ENCODE measurements at regions not wholly inside any gene's neighbourhood (a gene's known extent, or its start where the extent isn't known, plus 50 kb on each side); places are given as distances from the start of the nearest gene placed in this dataset.
"Not testable (repeated sequence)": the region's sequence is repeated elsewhere in the genome, so short reads cannot be mapped to it uniquely, and the experiment has no call there.

DNA sequence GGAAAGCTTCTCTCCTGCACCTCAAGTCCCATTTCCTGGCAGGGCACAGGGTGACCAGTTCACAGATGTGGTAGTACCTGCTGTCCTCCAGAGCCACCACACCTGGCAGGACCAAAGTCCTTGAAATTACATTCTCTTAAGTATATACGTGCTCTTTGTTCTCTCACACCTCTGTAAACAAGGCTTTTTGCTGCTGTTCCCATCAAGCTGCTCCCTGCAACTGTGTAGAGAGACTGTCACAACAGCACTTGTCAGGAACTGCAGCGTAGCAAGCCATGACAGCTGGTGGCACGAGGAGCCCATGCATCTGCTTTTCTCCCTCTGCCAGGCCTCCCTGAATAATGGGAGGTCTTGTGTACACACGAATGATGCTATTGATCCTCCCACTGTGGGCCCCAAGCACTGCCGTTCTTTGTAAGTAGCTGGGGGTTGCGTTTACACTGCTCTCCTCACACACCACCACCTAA is 431.8 kb downstream of the CD83 start:
- no peak for DNase-seq (ENCODE audit: low read depth, low spot score)
- WGBS (ENCODE audit: insufficient coverage, insufficient read length) = no CpG with 5 or more reads among the region's 6 CpGs
- Histone ChIP-seq H3K27me3 (ENCODE audit: control insufficient read depth, insufficient read depth, low read length) (no peaks in the 10 kb centered on the region), H3K27ac (ENCODE audit: low read length) (no peak overlapping the region), H3K4me1 (ENCODE audit: control insufficient read depth, insufficient read depth, low read length) (0 out of 2 replicates have a peak, but pooled peaks cover 2% of the 10 kb centered on the region), H3K9me3 (ENCODE audit: control insufficient read depth, insufficient read depth, low read length) (no peaks in the 10 kb centered on the region), H3K4me3 (ENCODE audit: low read length) (no peak overlapping the region), H3K36me3 (ENCODE audit: control insufficient read depth, insufficient read depth, low read length) (no peaks in the 10 kb centered on the region)

DNA sequence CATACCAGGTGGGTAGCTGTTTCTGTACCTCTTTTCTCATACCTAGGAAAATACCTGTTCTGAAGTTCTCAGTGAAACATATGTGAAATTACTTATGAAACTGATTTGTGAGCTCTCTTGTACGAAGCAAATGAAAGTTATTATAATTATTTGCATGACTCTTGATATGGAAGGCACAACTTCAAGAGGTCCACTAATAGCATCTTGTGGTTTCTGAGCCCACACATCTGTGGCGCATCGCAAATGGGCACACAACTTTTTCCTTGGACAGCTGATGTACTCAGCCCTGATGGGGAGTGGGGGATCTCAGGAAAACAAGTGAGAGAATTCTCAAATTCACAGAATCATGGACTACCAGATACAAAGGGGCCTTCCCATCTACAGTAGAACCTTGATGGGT is 432.3 kb downstream of the CD83 start:
- no CpG with 5 or more reads among the region's 3 CpGs for WGBS (ENCODE audit: insufficient coverage, insufficient read length)
- Histone ChIP-seq H3K27ac (ENCODE audit: low read length) (no peak overlapping the region), H3K4me1 (ENCODE audit: control insufficient read depth, insufficient read depth, low read length) (0 out of 2 replicates have a peak, but pooled peaks cover 2% of the 10 kb centered on the region), H3K27me3 (ENCODE audit: control insufficient read depth, insufficient read depth, low read length) (no peaks in the 10 kb centered on the region), H3K36me3 (ENCODE audit: control insufficient read depth, insufficient read depth, low read length) (no peaks in the 10 kb centered on the region), H3K9me3 (ENCODE audit: control insufficient read depth, insufficient read depth, low read length) (no peaks in the 10 kb centered on the region), H3K4me3 (ENCODE audit: low read length) (no peak overlapping the region)
- DNase-seq (ENCODE audit: low read depth, low spot score) = no peak

DNA sequence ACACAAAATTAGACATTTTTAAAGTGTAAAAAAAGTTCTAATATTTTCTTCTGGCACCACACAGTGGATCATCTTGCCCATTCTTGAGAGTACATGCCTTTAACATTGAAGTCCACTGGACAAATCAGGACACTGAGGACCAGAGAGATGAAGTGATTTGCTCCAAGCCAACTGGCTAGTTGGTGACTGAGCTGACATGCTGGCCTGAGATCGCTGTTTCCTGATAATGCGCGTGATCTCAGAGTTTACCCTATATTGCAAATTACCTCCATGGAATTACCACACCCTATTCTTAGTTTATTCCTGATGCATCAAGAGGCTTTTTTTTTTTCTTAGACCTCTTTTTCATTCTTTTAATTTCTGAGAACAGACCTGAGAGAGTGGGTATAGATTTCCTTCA is 432.8 kb downstream of the CD83 start:
- Histone ChIP-seq H3K4me3 (ENCODE audit: low read length) (no peak overlapping the region), H3K9me3 (ENCODE audit: control insufficient read depth, insufficient read depth, low read length) (no peaks in the 10 kb centered on the region), H3K4me1 (ENCODE audit: control insufficient read depth, insufficient read depth, low read length) (0 out of 2 replicates have a peak, but pooled peaks cover 2% of the 10 kb centered on the region), H3K27ac (ENCODE audit: low read length) (no peak overlapping the region), H3K36me3 (ENCODE audit: control insufficient read depth, insufficient read depth, low read length) (no peaks in the 10 kb centered on the region), H3K27me3 (ENCODE audit: control insufficient read depth, insufficient read depth, low read length) (no peaks in the 10 kb centered on the region)
- no CpG with 5 or more reads among the region's 3 CpGs for WGBS (ENCODE audit: insufficient coverage, insufficient read length)
- DNase-seq (ENCODE audit: low read depth, low spot score) = no peak

DNA sequence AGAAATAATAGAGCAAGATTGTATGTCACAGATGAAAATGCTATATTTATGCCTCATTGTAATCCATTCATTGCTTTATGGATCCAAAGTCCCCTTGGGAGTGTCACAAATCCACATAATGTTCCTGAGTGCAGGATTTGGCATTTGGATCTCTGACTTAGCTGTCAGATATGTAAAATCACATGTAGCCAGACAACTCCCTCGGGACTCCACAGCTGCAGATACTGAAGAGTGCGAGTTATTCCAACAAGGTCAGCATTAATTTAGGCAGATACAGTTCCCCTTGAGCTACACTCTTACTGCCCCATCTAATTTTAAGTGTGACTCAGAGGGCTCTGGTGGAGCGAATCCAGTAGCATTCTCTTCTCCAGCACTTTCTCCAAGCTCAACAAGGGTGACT is 433.2 kb downstream of the CD83 start:
- no CpG with 5 or more reads among the region's 3 CpGs for WGBS (ENCODE audit: insufficient coverage, insufficient read length)
- no peaks in the 10 kb centered on the region for H3K9me3 ChIP-seq (ENCODE audit: control insufficient read depth, insufficient read depth, low read length)
- no peak overlapping the region for H3K27ac ChIP-seq (ENCODE audit: low read length)
- DNase-seq (ENCODE audit: low read depth, low spot score) = no peak
- no peaks in the 10 kb centered on the region for H3K36me3 ChIP-seq (ENCODE audit: control insufficient read depth, insufficient read depth, low read length)
- H3K4me1 ChIP-seq (ENCODE audit: control insufficient read depth, insufficient read depth, low read length) = 0 out of 2 replicates have a peak, but pooled peaks cover 2% of the 10 kb centered on the region
- H3K27me3 ChIP-seq (ENCODE audit: control insufficient read depth, insufficient read depth, low read length) = no peaks in the 10 kb centered on the region
- H3K4me3 ChIP-seq (ENCODE audit: low read length) = no peak overlapping the region

DNA sequence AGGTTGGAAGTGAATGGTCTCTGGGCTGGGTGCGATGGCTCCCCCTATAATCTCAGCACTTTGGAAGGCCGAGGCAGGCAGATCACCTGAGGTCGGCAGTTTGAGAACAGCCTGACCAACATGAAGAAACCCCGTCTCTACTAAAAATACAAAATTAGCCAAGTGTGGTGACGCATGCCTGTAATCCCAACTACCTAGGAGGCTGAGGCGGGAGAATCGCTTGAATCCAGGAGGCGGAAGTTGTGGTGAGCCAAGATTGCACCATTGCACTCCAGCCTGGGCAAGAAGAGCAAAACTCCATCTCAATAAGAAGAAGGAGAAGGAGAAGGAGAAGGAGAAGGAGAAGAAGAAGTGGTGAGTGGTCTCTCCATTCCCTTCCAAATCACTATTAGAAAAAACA is 434.0 kb downstream of the CD83 start:
- H3K4me1 ChIP-seq (ENCODE audit: control insufficient read depth, insufficient read depth, low read length); H3K36me3 ChIP-seq (ENCODE audit: control insufficient read depth, insufficient read depth, low read length); H3K27me3 ChIP-seq (ENCODE audit: control insufficient read depth, insufficient read depth, low read length); H3K27ac ChIP-seq (ENCODE audit: low read length); H3K9me3 ChIP-seq (ENCODE audit: control insufficient read depth, insufficient read depth, low read length); DNase-seq (ENCODE audit: low read depth, low spot score); H3K4me3 ChIP-seq (ENCODE audit: low read length): not testable (repeated sequence)
- WGBS (ENCODE audit: insufficient coverage, insufficient read length) = no CpG with 5 or more reads among the region's 8 CpGs

DNA sequence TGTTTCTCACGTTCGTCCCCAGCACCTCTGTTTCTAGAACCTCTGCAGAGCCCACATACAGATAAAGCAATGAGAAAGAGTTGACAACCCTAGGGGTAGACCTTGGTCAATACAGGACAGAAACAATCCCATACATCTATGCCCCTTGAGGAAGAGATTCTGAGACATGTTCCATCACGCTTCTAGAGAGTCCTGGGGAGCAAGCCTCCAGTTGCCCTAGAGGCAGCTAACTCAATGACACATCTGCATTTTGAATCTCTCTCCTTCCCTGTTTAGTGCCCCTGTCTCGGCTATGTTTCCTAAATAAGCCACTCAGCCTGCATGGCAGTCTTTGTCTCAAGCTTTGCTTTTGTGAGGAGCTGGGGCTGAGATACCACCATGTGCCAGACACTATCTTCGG is 435.3 kb downstream of the CD83 start:
- DNase-seq (ENCODE audit: low read depth, low spot score) = no peak
- Histone ChIP-seq H3K4me3 (ENCODE audit: low read length) (no peak overlapping the region), H3K9me3 (ENCODE audit: control insufficient read depth, insufficient read depth, low read length) (no peaks in the 10 kb centered on the region), H3K36me3 (ENCODE audit: control insufficient read depth, insufficient read depth, low read length) (no peaks in the 10 kb centered on the region), H3K27me3 (ENCODE audit: control insufficient read depth, insufficient read depth, low read length) (no peaks in the 10 kb centered on the region), H3K4me1 (ENCODE audit: control insufficient read depth, insufficient read depth, low read length) (0 out of 2 replicates have a peak, but pooled peaks cover 2% of the 10 kb centered on the region), H3K27ac (ENCODE audit: low read length) (no peak overlapping the region)
- WGBS (ENCODE audit: insufficient coverage, insufficient read length) = no CpG with 5 or more reads among the region's 5 CpGs

DNA sequence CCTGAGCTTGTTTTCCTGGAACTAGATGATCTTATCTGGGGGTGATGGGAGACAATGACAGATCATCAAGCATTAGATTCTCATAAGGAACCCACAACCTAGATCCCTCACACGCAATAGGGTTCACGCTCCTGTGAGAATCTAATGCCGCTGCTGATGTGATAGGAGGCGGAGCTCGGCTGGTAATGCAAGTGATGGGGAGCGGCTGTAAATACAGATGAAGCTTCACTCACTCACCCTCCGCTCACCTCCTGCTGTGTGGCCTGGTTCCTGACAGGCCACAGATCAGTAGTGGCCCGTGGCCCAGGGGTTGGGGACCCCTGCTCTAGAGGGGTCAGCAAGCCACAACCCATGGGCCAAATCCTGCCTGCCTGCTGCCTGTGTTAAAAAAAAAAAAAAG is 435.9 kb downstream of the CD83 start:
- no peak overlapping the region for H3K27ac ChIP-seq (ENCODE audit: low read length)
- no peaks in the 10 kb centered on the region for H3K27me3 ChIP-seq (ENCODE audit: control insufficient read depth, insufficient read depth, low read length)
- no peaks in the 10 kb centered on the region for H3K9me3 ChIP-seq (ENCODE audit: control insufficient read depth, insufficient read depth, low read length)
- H3K36me3 ChIP-seq (ENCODE audit: control insufficient read depth, insufficient read depth, low read length) = no peaks in the 10 kb centered on the region
- no peak overlapping the region for H3K4me3 ChIP-seq (ENCODE audit: low read length)
- H3K4me1 ChIP-seq (ENCODE audit: control insufficient read depth, insufficient read depth, low read length) = 0 out of 2 replicates have a peak, but pooled peaks cover 2% of the 10 kb centered on the region
- no CpG with 5 or more reads among the region's 8 CpGs for WGBS (ENCODE audit: insufficient coverage, insufficient read length)
- DNase-seq (ENCODE audit: low read depth, low spot score) = no peak

DNA sequence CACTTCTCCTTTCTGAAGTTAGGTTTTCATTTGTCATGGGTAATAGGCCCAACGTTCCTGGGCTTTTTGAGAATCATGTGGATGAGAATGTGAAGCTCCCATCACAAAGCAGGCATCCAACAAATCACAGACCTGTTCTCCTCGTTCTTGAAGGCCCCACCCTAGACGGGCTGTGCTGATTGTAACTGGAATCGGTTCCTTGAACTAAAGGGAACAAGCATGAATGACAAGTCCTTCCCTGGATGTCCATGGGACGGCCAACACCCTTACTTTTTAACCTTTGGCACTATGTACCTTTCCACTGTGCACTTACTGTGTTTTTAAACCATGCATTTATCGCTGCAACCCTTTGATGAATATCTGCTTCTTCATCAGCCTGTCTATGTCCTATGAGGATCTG is 438.2 kb downstream of the CD83 start:
- Histone ChIP-seq H3K4me3 (ENCODE audit: low read length) (no peak overlapping the region), H3K36me3 (ENCODE audit: control insufficient read depth, insufficient read depth, low read length) (no peaks in the 10 kb centered on the region), H3K27ac (ENCODE audit: low read length) (no peak overlapping the region), H3K27me3 (ENCODE audit: control insufficient read depth, insufficient read depth, low read length) (no peaks in the 10 kb centered on the region), H3K9me3 (ENCODE audit: control insufficient read depth, insufficient read depth, low read length) (no peaks in the 10 kb centered on the region), H3K4me1 (ENCODE audit: control insufficient read depth, insufficient read depth, low read length) (no peaks in the 10 kb centered on the region)
- no peak for DNase-seq (ENCODE audit: low read depth, low spot score)
- no CpG with 5 or more reads among the region's 6 CpGs for WGBS (ENCODE audit: insufficient coverage, insufficient read length)

DNA sequence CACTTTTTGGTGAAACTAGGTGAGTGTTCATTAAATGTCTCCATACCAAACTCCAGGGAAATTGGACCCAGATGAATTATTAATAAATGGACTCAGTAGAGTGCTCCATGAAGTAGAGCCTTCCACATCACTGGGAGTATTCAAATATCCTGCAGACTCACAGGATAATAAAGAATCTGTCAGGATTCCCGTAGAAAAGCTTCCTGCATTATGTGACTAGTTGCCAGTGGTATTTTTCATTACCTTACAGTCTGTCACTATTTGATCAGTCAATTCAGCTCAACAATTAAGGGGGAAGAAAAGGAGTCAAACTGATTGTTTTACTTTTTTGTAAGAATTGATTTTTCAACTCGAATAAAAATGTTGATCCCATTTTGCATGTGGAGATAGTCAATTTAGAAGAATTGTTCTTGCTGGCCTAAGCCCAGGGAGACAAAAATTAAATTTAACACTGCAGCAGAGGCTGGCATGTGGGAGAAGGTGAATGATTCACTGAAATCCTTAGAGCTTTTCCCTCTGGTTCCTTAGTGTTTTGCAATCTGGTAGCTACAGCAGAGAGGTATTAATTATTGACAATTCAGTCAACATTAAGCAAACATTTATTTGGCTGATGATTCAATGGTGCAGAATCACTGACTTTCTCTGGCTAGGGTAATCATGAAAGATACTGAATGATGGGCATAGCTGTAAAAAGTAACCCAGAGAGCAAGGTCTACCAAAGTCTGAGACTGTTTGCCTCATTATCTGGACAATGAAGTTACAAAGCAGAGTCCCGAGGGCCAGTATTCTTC is 442.4 kb downstream of the CD83 start:
- DNase-seq (ENCODE audit: low read depth, low spot score) = no peak
- no peaks in the 10 kb centered on the region for H3K27me3 ChIP-seq (ENCODE audit: control insufficient read depth, insufficient read depth, low read length)
- H3K9me3 ChIP-seq (ENCODE audit: control insufficient read depth, insufficient read depth, low read length) = no peaks in the 10 kb centered on the region
- WGBS (ENCODE audit: insufficient coverage, insufficient read length) = no CpG with 5 or more reads among the region's 3 CpGs
- no peaks in the 10 kb centered on the region for H3K36me3 ChIP-seq (ENCODE audit: control insufficient read depth, insufficient read depth, low read length)
- H3K4me1 ChIP-seq (ENCODE audit: control insufficient read depth, insufficient read depth, low read length) = no peaks in the 10 kb centered on the region
- no peak overlapping the region for H3K27ac ChIP-seq (ENCODE audit: low read length)
- H3K4me3 ChIP-seq (ENCODE audit: low read length) = no peak overlapping the region

DNA sequence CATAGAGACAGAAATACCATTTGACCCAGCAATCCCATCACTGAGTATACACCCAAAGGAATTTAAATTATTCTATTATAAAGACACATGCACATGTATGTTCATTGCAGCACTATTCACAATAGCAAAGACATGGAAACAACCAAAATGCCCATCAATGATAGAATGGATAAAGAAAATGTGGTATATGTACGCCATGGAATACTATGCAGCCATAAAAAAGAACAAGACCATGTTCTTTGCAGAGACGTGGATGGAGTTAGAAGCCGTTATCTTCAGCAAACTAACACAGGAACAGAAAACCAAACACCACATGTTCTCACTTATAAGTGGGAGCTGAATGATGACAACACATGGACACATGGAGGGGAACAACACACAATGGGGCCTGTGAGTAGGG is 444.0 kb downstream of the CD83 start:
- no CpG with 5 or more reads among the region's 3 CpGs for WGBS (ENCODE audit: insufficient coverage, insufficient read length)
- not testable (repeated sequence) for H3K27me3 ChIP-seq (ENCODE audit: control insufficient read depth, insufficient read depth, low read length)

DNA sequence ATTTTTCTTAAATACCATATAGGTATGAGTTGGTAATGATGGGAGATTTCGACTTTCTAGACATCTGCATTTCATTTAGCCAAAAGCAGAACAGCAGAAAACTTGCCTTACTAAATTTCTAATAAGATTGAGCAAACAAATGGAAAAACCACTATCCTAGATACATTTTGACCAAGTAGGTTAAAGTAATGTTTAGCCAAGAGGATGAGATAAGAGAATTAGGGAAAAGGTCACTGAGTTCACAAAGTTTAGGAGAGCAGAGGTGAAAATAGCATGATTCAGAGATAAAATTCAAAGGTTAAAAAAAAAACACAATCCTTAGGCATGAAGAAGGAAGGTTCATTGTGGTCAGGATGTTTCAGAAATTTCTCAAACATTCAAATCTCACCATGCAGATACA is 450.3 kb downstream of the CD83 start:
- no peaks in the 10 kb centered on the region; the same call in 1 of the 2 replicates for H3K27me3 ChIP-seq (ENCODE audit: control insufficient read depth, insufficient read depth, low read length)
- no peaks in the 10 kb centered on the region for H3K9me3 ChIP-seq (ENCODE audit: control insufficient read depth, insufficient read depth, low read length)
- DNase-seq (ENCODE audit: low read depth, low spot score) = no peak
- H3K27ac ChIP-seq (ENCODE audit: low read length) = no peak overlapping the region
- H3K36me3 ChIP-seq (ENCODE audit: control insufficient read depth, insufficient read depth, low read length) = no peaks in the 10 kb centered on the region
- no peak overlapping the region for H3K4me3 ChIP-seq (ENCODE audit: low read length)
- WGBS (ENCODE audit: insufficient coverage, insufficient read length) = no CpG with 5 or more reads among the region's 1 CpG
- H3K4me1 ChIP-seq (ENCODE audit: control insufficient read depth, insufficient read depth, low read length) = no peaks in the 10 kb centered on the region

More for the DNA sequence above, 444.0 kb downstream of the CD83 start:
- H3K9me3 ChIP-seq (ENCODE audit: control insufficient read depth, insufficient read depth, low read length); DNase-seq (ENCODE audit: low read depth, low spot score); H3K4me3 ChIP-seq (ENCODE audit: low read length); H3K27ac ChIP-seq (ENCODE audit: low read length); H3K36me3 ChIP-seq (ENCODE audit: control insufficient read depth, insufficient read depth, low read length); H3K4me1 ChIP-seq (ENCODE audit: control insufficient read depth, insufficient read depth, low read length): not testable (repeated sequence)
